GM12865 (cell line): ENCODE measurements at regions not wholly inside any gene's neighbourhood (a gene's known extent, or its start where the extent isn't known, plus 50 kb on each side); places are given as distances from the start of the nearest gene placed in this dataset.

Source experiments
- DNase-seq: peaks from one replicate; pipeline ENCODE4 v3.0.0; 2010; ENCODE audit warnings: low read depth
- H3K4me3 ChIP-seq: 2 replicates; pipeline ENCODE4 v1.5.1; 2011; ENCODE audit warnings: mild to moderate bottlenecking, low read depth, low read length, control low read depth
- TF ChIP-seq, protein P1 (sequence below): IDR thresholded peaks from 2 replicates; pipeline ENCODE4 v1.5.1; 2011; ENCODE audit warnings: low read length, control low read depth, low read depth, inconsistent platforms; ENCODE audit not compliant: insufficient read depth; ENCODE audit errors: missing control alignments

DNA sequence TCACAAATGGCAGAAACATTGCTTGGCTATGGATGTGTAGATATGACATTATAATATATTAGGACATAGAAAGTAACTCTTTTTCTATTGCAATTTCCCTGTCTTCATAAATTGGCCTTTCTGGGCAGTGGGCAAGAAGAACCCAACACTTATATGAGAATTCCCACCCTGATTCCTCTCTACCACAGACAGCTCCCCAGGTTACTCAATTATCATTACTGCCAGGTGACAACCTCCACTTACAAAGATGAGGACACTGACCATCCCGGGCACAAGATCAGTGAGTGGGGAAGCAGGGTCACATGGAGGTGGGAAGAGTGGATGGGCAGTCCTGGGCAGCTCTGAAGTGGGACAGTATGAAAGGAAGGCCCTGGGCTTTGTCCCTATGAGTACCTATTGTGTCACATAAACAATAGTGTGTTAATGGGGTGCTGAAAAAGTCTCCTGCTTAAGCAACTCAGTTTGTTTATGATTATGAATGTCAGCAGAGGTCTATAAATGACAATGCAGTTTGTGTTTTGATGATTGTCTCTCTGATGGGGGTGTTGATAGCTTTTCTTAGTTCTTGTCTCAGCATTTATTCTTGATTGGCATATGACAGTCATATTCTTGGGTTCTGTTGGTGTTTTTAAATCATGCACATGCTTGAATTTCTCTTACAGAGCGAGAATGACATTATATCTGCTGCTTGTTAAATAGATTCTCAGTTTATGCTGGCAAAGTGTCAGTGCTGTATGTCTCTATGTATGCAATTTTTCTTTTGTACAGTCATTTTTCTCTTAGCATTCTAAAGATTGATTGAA, 99.9 kb downstream of the SLIT2 start:
- no peak overlapping the region for H3K4me3 ChIP-seq
- no peak for DNase-seq
- TF ChIP-seq, protein P1, sequence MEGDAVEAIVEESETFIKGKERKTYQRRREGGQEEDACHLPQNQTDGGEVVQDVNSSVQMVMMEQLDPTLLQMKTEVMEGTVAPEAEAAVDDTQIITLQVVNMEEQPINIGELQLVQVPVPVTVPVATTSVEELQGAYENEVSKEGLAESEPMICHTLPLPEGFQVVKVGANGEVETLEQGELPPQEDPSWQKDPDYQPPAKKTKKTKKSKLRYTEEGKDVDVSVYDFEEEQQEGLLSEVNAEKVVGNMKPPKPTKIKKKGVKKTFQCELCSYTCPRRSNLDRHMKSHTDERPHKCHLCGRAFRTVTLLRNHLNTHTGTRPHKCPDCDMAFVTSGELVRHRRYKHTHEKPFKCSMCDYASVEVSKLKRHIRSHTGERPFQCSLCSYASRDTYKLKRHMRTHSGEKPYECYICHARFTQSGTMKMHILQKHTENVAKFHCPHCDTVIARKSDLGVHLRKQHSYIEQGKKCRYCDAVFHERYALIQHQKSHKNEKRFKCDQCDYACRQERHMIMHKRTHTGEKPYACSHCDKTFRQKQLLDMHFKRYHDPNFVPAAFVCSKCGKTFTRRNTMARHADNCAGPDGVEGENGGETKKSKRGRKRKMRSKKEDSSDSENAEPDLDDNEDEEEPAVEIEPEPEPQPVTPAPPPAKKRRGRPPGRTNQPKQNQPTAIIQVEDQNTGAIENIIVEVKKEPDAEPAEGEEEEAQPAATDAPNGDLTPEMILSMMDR: no peak

DNA sequence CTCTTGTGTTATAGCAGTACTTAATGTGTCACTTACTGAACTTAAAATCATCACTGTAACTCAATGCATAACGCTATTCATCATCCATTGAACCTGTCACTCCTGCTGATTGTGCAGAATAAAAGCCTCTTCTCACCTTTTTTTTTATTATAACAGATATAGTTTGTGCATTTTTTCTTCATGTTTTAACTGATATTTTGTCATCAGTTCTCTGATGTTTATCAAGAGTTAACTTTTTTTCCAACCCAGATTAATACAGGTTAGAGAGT, 100.4 kb downstream of the SLIT2 start:
- DNase-seq: no peak
- no peak overlapping the region for H3K4me3 ChIP-seq
- TF ChIP-seq, protein P1: no peak

DNA sequence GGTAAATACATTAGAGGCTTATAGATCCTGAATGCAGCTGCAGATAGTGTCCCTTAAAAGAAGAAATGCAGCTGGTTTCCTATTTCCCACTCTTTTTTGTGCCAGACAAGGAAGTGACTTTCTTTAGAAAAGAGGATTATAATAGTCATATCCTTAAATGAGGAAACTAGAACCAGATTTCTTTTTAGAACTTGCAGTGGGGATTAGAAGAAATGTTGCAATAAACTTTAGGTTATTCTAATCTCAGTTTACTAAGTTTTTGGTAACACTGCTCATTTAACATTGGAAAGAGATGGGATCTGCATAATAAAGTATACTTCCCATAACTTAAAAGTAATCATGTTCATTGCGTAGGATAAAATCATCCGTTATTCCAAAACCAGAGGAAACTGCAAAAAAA, 101.9 kb downstream of the SLIT2 start:
- TF ChIP-seq, protein P1: no peak
- no peak for DNase-seq
- no peak overlapping the region for H3K4me3 ChIP-seq

DNA sequence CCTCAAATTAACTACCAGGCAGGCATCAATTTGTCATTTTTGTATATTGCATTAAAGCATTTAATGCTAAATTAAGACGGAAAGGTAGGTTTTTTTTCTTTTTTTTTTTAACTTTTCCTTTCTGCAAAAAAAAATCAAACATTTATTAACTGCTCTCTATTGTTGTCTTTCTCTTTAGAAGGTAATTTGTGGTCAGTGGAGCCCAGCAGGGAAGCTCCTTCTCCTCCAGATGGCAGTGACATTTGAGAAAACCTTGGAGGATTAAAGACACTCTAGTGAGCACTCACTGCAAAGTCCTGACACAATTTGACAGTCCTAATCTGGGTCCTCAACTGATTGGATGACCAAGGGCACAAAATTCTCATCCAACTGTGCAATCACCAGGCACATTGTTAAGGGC, 102.4 kb downstream of the SLIT2 start:
- H3K4me3 ChIP-seq: no peak overlapping the region
- TF ChIP-seq, protein P1: no peak
- no peak for DNase-seq

DNA sequence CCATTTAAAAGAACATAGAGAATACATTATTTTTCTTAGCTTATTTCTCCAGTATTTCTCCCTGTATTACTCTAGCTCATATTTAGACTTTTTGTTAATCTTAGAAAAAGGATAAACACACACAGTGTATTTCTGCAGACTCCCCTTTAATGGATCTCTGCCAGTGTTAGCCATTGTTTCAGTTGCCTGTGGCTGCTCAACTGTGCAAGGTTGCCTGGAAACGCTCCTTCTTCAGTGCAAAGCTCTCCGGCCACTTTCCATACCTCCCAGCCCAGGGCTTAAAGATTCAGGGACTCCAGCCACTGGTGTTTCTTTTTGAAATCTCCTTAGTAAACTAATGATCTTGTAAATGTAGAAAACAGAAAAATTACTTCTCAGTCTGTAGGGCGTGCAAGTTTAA, 104.9 kb downstream of the SLIT2 start:
- DNase-seq: no peak
- no peak overlapping the region for H3K4me3 ChIP-seq
- TF ChIP-seq, protein P1: no peak

DNA sequence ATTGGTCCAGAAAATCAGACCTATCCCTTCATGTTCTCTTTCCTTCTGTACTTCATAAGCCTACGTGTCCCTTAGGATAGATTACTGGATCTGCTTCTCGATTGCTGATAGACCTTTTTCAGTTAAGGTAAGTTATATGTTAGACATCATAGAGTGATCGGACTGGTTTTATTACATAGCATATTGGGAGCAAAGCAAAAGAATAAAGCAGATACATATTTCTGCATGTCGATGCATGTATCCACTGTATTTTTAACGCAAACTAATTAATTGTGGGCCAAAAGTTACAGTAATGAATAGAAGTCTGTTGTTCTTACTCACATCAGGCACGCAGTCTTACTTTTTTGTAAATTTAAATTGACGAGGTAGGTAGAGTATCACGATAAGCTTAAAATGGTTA, 106.4 kb downstream of the SLIT2 start:
- H3K4me3 ChIP-seq: no peak overlapping the region
- no peak for DNase-seq
- TF ChIP-seq, protein P1: no peak

DNA sequence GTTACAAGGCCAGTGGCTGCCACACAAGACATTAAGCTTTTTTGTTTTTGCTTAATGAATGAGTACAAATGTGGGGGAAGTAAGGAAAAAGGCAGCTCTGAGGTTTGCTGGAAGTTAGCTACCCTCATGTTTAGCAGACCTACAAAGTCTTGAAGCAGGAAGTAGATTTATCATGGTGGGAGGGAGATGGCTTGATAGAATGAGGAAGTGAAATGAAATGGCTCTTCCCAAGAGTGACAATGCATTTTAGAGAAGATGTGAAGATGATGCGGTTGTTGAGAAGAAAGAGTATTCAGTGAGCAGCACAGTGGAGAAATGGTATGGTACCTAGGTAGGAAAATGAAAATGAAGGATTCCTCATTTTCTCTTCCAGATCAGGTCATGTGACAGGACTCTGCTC, 108.0 kb downstream of the SLIT2 start:
- DNase-seq: peak; percentile 16
- TF ChIP-seq, protein P1: no peak

More for the DNA sequence above, 108.0 kb downstream of the SLIT2 start:
- no peak overlapping the region for H3K4me3 ChIP-seq
